NCI-H1417 treated with DMSO at 0.1 percent for 48 hours (cell line): ENCODE measurements at regions not wholly inside any gene's neighbourhood (a gene's known extent, or its start where the extent isn't known, plus 50 kb on each side); places are given as distances from the start of the nearest gene placed in this dataset.

ENCODE experiments used
- DNase-seq: peaks from one replicate; lab custom pipeline; 2025; lab: John Stamatoyannopoulos, UW

GRCh38 chr10:31709476-31709875, 219.2 kb downstream of the ARHGAP12 start:
- DNase-seq: no peak

DNA sequence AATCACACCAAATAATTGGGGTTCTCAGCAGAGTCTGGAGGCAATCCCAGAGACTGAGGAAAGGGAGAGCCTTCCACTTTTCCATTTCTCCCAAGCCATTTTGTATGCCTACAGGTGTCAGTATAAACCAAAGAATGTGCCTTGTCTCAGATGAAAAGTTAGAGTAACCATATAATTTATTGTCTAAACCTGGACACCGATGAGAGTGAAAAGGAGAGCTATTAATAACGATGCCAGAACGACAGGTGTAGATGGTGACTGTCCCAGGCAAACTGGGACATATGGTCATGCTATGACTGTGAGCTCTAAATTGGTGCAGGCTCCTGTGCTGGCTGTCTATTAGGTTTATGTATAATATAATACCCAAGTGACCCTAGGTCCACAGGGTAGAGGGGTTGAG, 219.6 kb downstream of the ARHGAP12 start:
- DNase-seq: no peak

DNA sequence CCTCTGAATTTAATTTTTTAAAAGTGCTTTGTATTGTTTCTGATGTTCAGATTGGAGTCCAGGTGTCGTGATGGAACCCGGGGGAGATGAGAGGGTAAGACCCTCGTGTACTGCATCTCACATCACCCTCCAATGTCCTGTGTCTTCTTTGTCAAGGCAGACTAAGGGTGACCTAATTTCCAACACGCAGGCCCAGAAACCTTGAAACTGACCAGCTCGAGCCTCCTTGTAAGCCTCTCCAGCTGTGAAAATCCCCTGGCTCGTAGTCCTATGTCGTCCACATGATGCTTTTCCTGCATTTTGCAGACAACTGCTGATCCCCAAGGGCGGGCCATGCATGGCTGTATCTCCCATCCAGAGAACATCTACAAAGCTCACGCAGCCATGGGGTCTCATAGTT, 220.2 kb downstream of the ARHGAP12 start:
- DNase-seq: no peak

GRCh38 chr10:31708046-31708445, 220.6 kb downstream of the ARHGAP12 start:
- DNase-seq: no peak

DNA sequence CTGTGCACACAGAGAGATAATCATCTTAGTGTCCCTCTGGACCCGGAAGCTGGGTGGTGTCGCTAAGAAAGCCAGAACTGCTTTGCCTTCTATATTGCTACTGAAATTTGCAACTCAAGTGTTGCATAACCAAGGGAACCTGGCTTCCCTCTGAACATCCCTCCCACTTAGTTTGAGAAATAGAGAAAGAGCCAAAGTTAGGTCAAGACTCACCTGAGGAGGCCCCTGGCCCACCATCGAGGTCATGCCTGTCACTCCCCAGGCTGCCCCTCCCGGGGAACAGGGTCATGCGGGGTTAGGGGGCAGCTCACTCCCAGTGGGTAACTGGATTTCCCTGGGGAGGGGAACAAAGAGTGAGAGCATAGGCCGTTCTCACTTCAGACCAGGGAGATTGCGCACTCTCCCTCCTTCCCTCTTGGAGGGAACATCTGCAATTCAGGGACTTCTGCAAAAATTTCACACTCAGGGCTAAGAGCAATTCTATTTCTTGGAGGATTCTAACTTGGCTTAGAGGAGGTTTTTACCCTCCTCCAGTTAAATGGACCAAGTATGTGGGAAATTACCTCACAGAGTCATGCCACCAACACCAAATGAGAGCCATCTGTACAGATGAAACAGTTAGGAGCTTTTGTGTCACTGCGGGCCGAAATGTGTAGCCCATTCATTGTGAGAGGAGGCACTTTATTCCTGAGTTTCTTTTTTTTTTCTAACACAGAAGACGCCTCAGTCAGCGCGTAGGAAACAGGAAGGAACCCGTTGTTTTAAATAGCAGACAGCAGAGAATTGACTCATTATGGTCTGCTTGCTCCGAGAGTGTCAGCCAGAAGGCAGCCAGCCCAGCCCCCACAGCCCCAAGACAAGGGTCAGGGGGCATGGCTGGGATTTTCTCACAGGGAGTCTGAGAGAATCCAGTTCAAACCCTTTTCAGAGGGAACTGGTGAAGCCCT, 221.3 kb downstream of the ARHGAP12 start:
- DNase-seq: no peak

DNA sequence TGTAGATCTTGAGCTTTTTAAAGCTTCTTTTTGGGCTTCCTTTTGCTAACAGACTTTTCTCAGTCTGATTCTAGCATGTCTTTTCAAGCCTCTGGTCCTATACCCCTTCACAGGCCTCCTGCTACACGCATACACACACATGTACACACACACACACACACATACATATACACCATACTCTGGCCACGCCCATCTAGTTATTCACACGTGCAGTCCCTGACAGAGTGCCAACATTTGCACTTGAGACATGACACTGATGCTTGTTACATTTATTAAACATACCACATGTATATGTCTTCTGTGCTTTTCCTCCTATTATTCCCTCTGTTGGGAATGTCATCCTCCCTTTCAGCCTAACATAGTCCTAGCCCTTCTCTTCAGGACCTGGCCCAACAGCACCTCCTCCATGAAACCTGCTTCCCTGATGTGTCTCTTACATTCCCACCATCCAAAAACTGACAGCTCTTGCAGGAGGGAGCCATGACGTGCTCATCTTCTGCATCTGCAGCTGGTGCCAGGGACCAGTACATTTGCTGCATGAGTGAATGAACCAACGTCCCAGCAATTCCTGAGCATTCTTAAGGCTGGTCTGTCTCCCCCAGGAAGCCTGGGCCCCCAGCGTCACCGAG, 222.1 kb downstream of the ARHGAP12 start:
- DNase-seq: no peak

DNA sequence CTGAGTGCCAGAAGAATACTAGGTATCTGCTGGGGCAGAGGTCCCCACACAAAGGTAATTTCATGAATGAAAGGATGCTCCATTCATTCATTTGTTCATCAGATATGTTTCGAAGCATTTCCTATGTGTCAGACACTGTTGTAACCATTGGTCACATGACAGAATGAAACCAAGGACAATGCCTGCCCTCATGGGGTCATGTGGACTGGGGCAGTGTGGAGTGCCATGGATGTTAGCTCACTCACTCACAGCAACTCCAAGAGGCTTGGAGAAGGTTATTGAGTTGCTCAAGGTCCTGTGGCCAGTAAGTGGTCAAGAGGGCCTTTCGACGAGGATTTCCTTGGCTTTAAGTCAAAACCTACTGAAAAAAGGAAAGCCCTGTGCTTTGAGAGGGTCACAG, 223.5 kb downstream of the ARHGAP12 start:
- no peak for DNase-seq

DNA sequence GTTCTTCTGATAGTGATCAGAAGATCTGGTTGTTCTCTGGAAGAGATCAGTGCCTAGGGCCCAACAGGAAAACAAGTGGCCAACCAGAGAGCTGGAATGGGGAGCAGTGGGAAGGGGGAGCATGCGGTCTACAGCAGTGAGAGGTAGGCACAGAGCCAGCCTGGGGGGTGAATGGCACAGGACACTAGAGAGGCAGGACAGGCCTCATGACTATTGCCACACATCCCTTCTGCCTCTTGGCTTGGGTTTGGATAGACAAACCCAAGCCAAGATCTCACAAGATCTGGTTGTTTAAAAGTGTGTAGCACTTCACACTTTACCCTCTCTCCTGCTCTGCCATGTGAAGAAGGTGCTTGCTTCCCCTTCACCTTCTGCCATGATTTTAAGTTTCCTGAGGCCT, 224.4 kb downstream of the ARHGAP12 start:
- DNase-seq: no peak

- no peak for DNase-seq
These were observed 225.7 kb downstream of the ARHGAP12 start for GRCh38 chr10:31702954-31703353.

DNA sequence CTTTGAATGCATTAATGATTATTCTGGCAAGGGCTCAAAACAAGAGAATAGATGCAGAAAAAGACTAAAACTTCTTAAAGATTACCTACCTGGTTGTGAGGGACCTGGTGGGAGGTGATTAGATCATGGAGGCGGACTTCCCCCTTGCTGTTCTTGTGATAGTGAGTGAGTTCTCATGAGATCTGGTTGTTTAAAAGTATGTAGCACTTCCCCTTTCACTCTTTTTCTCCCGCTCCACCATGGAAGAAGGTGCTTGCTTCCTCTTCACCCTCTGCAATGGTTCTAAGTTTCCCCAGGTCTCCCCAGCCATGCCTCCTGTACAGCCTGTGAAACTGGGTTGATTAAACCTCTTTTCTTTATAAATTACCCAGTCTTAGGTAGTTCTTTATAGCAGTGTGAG, 226.6 kb downstream of the ARHGAP12 start:
- DNase-seq: no peak

DNA sequence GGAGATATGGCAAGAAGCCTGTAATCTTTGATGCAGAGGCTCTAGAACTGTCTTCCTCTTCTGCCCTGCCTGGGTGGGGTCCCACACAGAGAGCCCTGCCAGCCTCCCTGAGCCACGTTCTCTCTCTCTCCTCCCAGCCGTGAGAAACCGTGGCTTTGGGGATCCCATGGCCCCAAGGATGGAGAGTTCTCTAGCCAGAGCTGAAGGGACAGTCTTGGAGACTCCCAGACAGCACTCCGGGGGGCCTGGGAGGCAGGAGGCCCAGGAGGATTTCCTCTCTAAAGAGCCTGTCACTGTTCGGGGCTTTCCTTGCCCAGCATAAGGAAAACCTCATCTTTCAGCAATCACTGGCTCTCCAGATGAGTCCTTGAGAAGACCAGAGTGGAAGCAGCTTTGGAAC, 227.1 kb downstream of the ARHGAP12 start:
- DNase-seq: no peak

GRCh38 chr10:31700181-31700611, 228.4 kb downstream of the ARHGAP12 start:
- DNase-seq: no peak

GRCh38 chr10:31698181-31698830, 230.3 kb downstream of the ARHGAP12 start:
- no peak for DNase-seq

DNA sequence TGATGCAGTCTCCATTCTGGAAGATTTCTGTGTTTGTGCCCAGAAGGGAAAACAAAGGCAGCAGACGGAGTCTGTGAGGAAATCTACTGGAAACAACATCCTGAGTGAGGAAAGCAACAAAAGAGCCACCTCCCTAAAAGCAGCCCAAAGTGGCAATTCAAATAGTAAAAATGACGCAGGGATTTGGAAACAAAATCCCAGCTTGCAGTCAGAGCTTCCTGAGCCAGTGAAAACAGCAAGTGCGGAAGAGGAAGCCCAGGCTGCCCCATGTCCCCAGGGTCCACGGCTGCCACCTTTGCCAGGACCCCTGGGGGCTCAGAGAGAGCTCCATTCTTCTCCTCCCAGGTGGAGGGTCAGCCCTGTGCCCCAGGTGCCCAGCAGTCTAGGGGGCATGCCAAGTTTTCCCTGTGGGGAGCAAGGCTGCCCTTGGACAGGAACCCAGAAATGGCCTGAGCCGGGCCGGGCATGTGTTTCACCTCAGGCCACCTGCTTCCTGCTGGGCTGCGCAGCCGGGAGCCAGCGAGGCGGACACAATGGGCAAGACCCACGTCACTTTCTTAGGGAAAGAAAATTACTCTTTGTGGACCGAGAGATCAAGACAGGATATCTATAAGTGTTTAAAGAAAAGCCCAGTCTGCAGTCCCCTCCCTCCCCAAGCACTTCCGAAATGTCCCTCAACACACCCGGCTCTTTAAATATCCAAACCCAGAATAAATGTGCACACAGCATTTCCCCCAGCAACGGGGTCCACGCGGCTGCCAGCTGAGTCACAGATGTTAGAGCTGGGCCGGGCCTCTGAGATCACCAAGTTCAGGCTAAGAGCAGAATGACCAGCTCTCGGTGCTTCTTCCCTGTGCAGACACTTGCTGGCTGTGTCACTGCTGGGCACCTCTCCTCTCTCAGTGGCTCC, 231.1 kb downstream of the ARHGAP12 start:
- no peak for DNase-seq

DNA sequence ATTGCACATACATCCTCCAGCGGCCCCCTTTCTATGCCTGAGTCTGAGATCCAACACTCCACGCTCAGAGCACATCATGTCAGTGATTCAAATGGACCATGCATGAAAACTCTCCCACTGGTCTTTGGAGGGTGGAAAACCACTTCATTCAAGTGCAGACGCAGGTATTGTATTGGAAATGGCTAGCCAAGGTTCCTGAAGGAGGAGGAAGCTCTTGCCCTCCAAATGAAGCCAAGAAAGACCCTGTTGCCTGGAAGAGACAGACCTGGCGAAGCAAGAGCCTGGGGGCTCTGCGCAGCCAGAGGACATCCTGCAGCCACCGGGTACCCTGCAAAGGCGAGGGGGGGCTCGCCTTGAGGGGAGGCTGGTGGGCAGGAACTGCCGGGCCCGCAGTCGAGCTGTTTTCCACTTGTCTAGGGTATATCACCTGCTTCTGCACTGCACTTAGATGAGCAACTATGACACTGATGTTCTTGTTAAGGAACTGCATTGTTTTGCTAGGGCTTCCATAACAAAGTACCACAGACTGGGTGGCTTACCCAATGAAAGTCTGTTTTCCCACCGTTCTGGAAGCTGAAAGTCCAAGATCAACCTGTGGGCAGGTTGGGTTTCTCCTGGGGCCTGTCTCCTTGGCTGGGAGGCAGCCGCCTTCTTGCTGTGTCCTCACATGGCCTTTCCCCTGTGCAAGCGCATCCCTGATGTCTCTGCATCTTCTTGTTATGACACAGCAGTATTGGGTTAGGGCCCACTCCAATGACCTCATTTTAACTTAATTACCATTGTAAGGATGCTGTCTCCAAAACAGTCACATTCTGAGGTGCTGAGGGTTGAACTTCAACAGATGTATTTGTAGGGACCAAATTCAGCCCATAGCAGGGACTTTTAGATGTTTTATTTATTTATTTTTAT, 233.4 kb downstream of the ARHGAP12 start:
- DNase-seq: no peak

GRCh38 chr10:31694126-31694685, 234.4 kb downstream of the ARHGAP12 start:
- DNase-seq: no peak

DNA sequence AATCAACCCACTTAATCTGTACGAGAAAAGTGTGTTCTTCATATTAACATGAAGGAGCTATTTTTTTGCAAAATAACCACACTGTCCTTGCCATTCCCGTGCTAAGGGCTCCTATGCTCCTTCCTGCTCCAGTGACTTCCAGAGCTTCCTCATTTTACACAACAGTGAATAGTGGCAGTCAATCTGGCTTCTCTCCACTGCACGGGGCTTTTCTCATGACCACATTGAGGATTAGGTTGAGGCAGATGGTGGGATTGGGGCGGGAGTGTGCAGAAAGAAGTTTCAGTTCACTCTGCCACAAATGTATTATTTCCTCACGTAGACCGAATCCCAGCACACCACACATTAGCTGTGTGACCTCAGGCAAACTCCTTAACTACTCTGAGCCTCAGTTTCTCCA, 235.1 kb downstream of the ARHGAP12 start:
- DNase-seq: no peak

- no peak for DNase-seq
These were observed 239.4 kb downstream of the ARHGAP12 start for GRCh38 chr10:31689233-31689632.

- no peak for DNase-seq
These were observed 240.8 kb downstream of the ARHGAP12 start for GRCh38 chr10:31687663-31688482.

DNA sequence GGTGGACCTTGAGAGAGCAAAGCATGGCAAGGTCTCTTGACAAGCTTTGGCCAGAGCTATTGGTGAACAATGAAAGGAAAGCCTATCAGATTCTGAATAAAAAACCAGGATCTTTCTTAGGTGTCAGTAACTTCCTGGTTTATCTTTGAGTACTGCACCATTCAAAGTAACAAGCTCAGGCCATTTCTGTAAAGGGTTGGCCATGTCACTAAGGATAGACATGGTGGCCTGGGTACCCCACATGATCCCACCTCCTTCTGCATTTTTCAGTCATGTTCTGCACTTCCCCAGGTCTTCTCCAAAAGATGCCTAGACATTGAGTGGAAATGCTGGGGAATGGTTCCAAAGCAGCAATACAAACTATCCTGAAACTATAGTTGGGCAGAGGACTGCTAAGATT, 242.0 kb downstream of the ARHGAP12 start:
- DNase-seq: no peak
